GM12878 (cell line): ENCODE measurements at regions not wholly inside any gene's neighbourhood (a gene's known extent, or its start where the extent isn't known, plus 50 kb on each side); places are given as distances from the start of the nearest gene placed in this dataset.

Experiments used
- ATAC-seq: fragments of 200-7000 bp; cut with Tn5 transposase; 3 replicates; pipeline ENCODE4 v1.9.1; 2020; ENCODE audit warnings: mild to moderate bottlenecking, moderate library complexity
- BruUV-seq: library from RNA; stranded (reverse); fragments of 400-500 nt; replicated peaks from 2 replicates; lab custom pipeline; 2021; lab: Mats Ljungman, UMichigan
- CTCF ChIA-PET: fragments of 300-600 bp; sonication (Branson Sonifier 250); formaldehyde crosslinking; extraction: SDS; loops from one replicate; lab custom pipeline; 2021; ENCODE audit warnings: inconsistent platforms; lab: Yijun Ruan, JAX
- POLR2A ChIA-PET: fragments of 350-600 bp; formaldehyde crosslinking; extraction: SDS; loops from one replicate; lab custom pipeline; 2021; ENCODE audit warnings: inconsistent platforms; lab: Charles Lee
- RAD21 ChIA-PET: fragments of 300-600 bp; sonication (Branson Sonifier 250); formaldehyde crosslinking; loops from one replicate; lab custom pipeline; 2023; ENCODE audit warnings: antibody characterized with exemption; ENCODE audit not compliant: unreplicated experiment; lab: Charles Lee
- SMC1A ChIA-PET: fragments of 300-600 bp; sonication (Branson Sonifier 250); formaldehyde crosslinking; loops from one replicate; lab custom pipeline; 2023; ENCODE audit not compliant: unreplicated experiment, uncharacterized antibody; lab: Charles Lee
- DNase-seq: peaks from one replicate; pipeline ENCODE4 v3.0.0-alpha.2; 2011; ENCODE audit warnings: low read depth, low spot score
- FAIRE-seq: peaks from 3 replicates; lab custom pipeline; 2011; peaks lifted over from hg19 to GRCh38; lab: Jason Lieb, UNC
- H2AFZ ChIP-seq: 2 replicates; pipeline ENCODE4 v1.6.0; 2011; ENCODE audit warnings: low read depth, low read length, control low read depth; ENCODE audit not compliant: control insufficient read depth
- H3K27ac ChIP-seq: 2 replicates; pipeline ENCODE4 v1.5.1; 2011; ENCODE audit warnings: control low read depth; ENCODE audit not compliant: control insufficient read depth, insufficient read depth
- H3K27me3 ChIP-seq, 2 experiments: replicated peaks in 1 of 2; 2 replicates each; pipeline versions ENCODE4 v1.6.0 to v1.6.1; 2011; ENCODE audit warnings: low read length in 1 of 2; ENCODE audit not compliant: control insufficient read depth in 2 of 2, insufficient read depth in 2 of 2
- H3K36me3 ChIP-seq, 2 experiments: 2 replicates each; pipeline ENCODE4 v1.5.1; 2011; ENCODE audit warnings: low read length in 1 of 2; ENCODE audit not compliant: control insufficient read depth in 2 of 2, insufficient read depth in 2 of 2
- H3K4me1 ChIP-seq: 2 replicates; pipeline ENCODE4 v1.6.1; 2011; ENCODE audit warnings: mild to moderate bottlenecking, low read length, moderate library complexity, mixed read lengths; ENCODE audit not compliant: control insufficient read depth, insufficient read depth
- H3K4me2 ChIP-seq: 2 replicates; pipeline ENCODE4 v1.6.0; 2011; ENCODE audit warnings: control low read depth; ENCODE audit not compliant: control insufficient read depth, insufficient read depth
- H3K4me3 ChIP-seq: fragments of 200-600 bp; sonication (generic); 2 replicates; pipeline ENCODE4 v1.5.1; 2016
- H3K79me2 ChIP-seq: 2 replicates; pipeline ENCODE4 v1.6.0; 2011; ENCODE audit warnings: low read length; ENCODE audit not compliant: control insufficient read depth, insufficient read depth
- H3K9ac ChIP-seq: 2 replicates; pipeline ENCODE4 v1.8.0; 2011; ENCODE audit warnings: low read length, control low read depth, mixed read lengths; ENCODE audit not compliant: control insufficient read depth, insufficient read depth
- H3K9me3 ChIP-seq: replicated peaks from 3 replicates; pipeline ENCODE4 v1.5.1; 2011; ENCODE audit warnings: mild to moderate bottlenecking, low read length; ENCODE audit not compliant: control insufficient read depth, insufficient read depth
- H4K20me1 ChIP-seq: 2 replicates; pipeline ENCODE4 v1.6.0; 2011; ENCODE audit not compliant: control insufficient read depth, insufficient read depth
- CBX5 ChIP-seq: sonication (generic); IDR thresholded peaks from 2 replicates; pipeline ENCODE4 v1.6.1; 2016; ENCODE audit warnings: low read depth, moderate library complexity, mild to moderate bottlenecking, inconsistent platforms
- CHD1 ChIP-seq: IDR thresholded peaks from 2 replicates; pipeline ENCODE4 v1.6.1; 2012; ENCODE audit warnings: low read depth, low read length, improper control_type of control experiment
- EZH2 ChIP-seq: IDR thresholded peaks from 2 replicates; pipeline ENCODE4 v1.6.1; 2012; ENCODE audit warnings: low read depth, mild to moderate bottlenecking, control low read depth, inconsistent platforms, low read length, borderline replicate concordance; ENCODE audit not compliant: control insufficient read depth
- FOXK2 ChIP-seq: fragments of 450-650 bp; IDR thresholded peaks from 2 replicates; pipeline ENCODE4 v1.6.1; 2017; ENCODE audit warnings: mild to moderate bottlenecking, moderate library complexity
- FOXM1 ChIP-seq: IDR thresholded peaks from 2 replicates; pipeline ENCODE4 v1.6.1; 2012; ENCODE audit warnings: low read depth, mild to moderate bottlenecking, inconsistent platforms, low read length, moderate library complexity
- GATAD2B ChIP-seq: fragments of 450-650 bp; conservative IDR thresholded peaks from 2 replicates; pipeline ENCODE4 v1.6.1; 2017; ENCODE audit warnings: low read depth, mild to moderate bottlenecking, moderate library complexity
- IKZF2 ChIP-seq, 2 experiments: fragments of 450-650 bp; IDR thresholded peaks; 2 replicates each; pipeline ENCODE4 v1.6.1; 2017; ENCODE audit warnings: mild to moderate bottlenecking in 2 of 2, moderate library complexity in 2 of 2
- LARP7 ChIP-seq: fragments of 450-650 bp; IDR thresholded peaks from 2 replicates; pipeline ENCODE4 v1.6.1; 2017; ENCODE audit warnings: mild to moderate bottlenecking
- MEF2A ChIP-seq: IDR thresholded peaks from 2 replicates; pipeline ENCODE4 v1.6.1; 2011; ENCODE audit warnings: low read depth, mild to moderate bottlenecking, low read length, moderate library complexity; ENCODE audit not compliant: insufficient read depth
- MEF2B ChIP-seq: fragments of 450-650 bp; IDR thresholded peaks from 2 replicates; pipeline ENCODE4 v1.6.1; 2018; ENCODE audit warnings: mild to moderate bottlenecking, moderate library complexity; ENCODE audit not compliant: partially characterized antibody, poor library complexity, severe bottlenecking
- NFIC ChIP-seq: IDR thresholded peaks from 2 replicates; pipeline ENCODE4 v1.6.1; 2012; ENCODE audit warnings: low read depth, mild to moderate bottlenecking, inconsistent platforms, low read length, moderate library complexity
- NFXL1 ChIP-seq: fragments of 450-650 bp; IDR thresholded peaks from 2 replicates; pipeline ENCODE4 v1.6.1; 2017; ENCODE audit warnings: antibody characterized with exemption, mild to moderate bottlenecking, borderline replicate concordance
- SREBF2 ChIP-seq: IDR thresholded peaks from 2 replicates; pipeline ENCODE4 v1.6.1; 2012; ENCODE audit warnings: mild to moderate bottlenecking, low read length
- TARDBP ChIP-seq: IDR thresholded peaks from 2 replicates; pipeline ENCODE4 v1.6.1; 2016; ENCODE audit warnings: borderline replicate concordance
- YBX1 ChIP-seq: fragments of 450-650 bp; IDR thresholded peaks from 2 replicates; pipeline ENCODE4 v1.6.1; 2016; ENCODE audit warnings: antibody characterized with exemption
- ZNF384 ChIP-seq: IDR thresholded peaks from 2 replicates; pipeline ENCODE4 v1.6.1; 2012; ENCODE audit warnings: low read depth, mild to moderate bottlenecking, low read length, improper control_type of control experiment, borderline replicate concordance
- WGBS: methylation state at CpG from one replicate; pipeline ENCODE4 v1.1.6; 2016; ENCODE audit warnings: low lambda C conversion rate; ENCODE audit not compliant: insufficient replicate concordance, insufficient coverage; ENCODE audit errors: missing lambda C conversion rate; 5-methylcytosine and 5-hydroxymethylcytosine counted together
- in situ Hi-C: fragments of 300-500 bp; cut with MboI; formaldehyde crosslinking; loops from 9 replicates; pipeline ENCODE4 v1.14.3; 2018; ENCODE audit warnings: mixed read lengths
- intact Hi-C: fragments of 100-400 bp; cut with micrococcal nuclease; formaldehyde crosslinking; loops from one replicate; pipeline ENCODE4 v1.14.2; 2022; ENCODE audit not compliant: unreplicated experiment
- TF ChIP-seq, protein P1 (sequence below): fragments of 450-650 bp; IDR thresholded peaks from 2 replicates; pipeline ENCODE4 v1.6.1; 2017; ENCODE audit warnings: mild to moderate bottlenecking, low read depth, inconsistent platforms; ENCODE audit not compliant: poor library complexity, severe bottlenecking
- TF ChIP-seq, protein P2 (sequence below): IDR thresholded peaks from 2 replicates; pipeline ENCODE4 v1.6.1; 2012; ENCODE audit warnings: mild to moderate bottlenecking, low read depth, low read length
- TF ChIP-seq, protein P3 (sequence below): fragments of 450-650 bp; IDR thresholded peaks from 2 replicates; pipeline ENCODE4 v1.6.1; 2017; ENCODE audit warnings: antibody characterized with exemption, mild to moderate bottlenecking, moderate library complexity

DNA sequence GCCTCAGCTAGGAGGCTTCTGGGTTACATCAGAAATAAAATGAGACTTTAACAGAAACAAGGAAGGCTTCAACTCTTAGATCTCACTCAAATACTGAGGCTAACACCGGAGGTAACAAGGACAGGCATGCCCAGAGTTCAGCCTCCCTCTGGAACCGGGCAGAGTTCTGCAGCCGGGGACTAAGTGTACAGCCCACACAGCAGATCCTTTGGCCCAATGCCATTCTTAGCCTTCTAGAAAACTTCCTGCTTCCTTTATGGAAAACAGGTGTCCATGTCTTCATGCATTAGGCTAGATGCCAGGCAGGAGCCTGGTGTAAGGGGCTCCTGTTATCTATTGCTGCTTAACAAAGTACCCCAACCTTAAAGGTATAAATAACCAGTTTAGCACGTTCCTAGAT lies 369.7 kb downstream of the BCOR start:
- WGBS = 49% methylated on average over 4 of the region's 4 CpGs
- no peak overlapping the region for H3K4me3 ChIP-seq
- no peaks in the 10 kb centered on the region for H3K4me1 ChIP-seq
- no peak overlapping the region for H3K4me2 ChIP-seq
- intact Hi-C loops = no loop called here
- H3K36me3 ChIP-seq = no peaks in the 10 kb centered on the region
- ATAC-seq (no peak), FAIRE-seq (no peak), DNase-seq (no peak)
- H2AFZ ChIP-seq = no peak overlapping the region
- H3K27ac ChIP-seq = no peak overlapping the region
- in situ Hi-C loops = no loop called here
- ChIA-PET RAD21 (no interaction called here), CTCF (interaction anchor here (1.2 kb wide), 1 partner anchor 54 kb away, joined by 3 read pairs; no protein-coding TSS in a partner anchor), POLR2A (no interaction called here), SMC1A (no interaction called here)
- no TSS peak for BruUV-seq
- H3K9me3 ChIP-seq = no peaks in the 10 kb centered on the region; the same call in 2 of the 3 replicates
- TF ChIP-seq TARDBP (no peak), FOXM1 (no peak), EZH2 (no peak), LARP7 (no peak), SREBF2 (no peak), NFXL1 (no peak), MEF2B (no peak), ZNF384 (no peak), GATAD2B (no peak), MEF2A (no peak), CHD1 (no peak), CBX5 (no peak), NFIC (no peak), FOXK2 (no peak), YBX1 (no peak), IKZF2 (IDR thresholded peaks at IDR 0.05) (no peak)
- TF ChIP-seq, protein P1, sequence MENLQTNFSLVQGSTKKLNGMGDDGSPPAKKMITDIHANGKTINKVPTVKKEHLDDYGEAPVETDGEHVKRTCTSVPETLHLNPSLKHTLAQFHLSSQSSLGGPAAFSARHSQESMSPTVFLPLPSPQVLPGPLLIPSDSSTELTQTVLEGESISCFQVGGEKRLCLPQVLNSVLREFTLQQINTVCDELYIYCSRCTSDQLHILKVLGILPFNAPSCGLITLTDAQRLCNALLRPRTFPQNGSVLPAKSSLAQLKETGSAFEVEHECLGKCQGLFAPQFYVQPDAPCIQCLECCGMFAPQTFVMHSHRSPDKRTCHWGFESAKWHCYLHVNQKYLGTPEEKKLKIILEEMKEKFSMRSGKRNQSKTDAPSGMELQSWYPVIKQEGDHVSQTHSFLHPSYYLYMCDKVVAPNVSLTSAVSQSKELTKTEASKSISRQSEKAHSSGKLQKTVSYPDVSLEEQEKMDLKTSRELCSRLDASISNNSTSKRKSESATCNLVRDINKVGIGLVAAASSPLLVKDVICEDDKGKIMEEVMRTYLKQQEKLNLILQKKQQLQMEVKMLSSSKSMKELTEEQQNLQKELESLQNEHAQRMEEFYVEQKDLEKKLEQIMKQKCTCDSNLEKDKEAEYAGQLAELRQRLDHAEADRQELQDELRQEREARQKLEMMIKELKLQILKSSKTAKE = no peak
- TF ChIP-seq, protein P2, sequence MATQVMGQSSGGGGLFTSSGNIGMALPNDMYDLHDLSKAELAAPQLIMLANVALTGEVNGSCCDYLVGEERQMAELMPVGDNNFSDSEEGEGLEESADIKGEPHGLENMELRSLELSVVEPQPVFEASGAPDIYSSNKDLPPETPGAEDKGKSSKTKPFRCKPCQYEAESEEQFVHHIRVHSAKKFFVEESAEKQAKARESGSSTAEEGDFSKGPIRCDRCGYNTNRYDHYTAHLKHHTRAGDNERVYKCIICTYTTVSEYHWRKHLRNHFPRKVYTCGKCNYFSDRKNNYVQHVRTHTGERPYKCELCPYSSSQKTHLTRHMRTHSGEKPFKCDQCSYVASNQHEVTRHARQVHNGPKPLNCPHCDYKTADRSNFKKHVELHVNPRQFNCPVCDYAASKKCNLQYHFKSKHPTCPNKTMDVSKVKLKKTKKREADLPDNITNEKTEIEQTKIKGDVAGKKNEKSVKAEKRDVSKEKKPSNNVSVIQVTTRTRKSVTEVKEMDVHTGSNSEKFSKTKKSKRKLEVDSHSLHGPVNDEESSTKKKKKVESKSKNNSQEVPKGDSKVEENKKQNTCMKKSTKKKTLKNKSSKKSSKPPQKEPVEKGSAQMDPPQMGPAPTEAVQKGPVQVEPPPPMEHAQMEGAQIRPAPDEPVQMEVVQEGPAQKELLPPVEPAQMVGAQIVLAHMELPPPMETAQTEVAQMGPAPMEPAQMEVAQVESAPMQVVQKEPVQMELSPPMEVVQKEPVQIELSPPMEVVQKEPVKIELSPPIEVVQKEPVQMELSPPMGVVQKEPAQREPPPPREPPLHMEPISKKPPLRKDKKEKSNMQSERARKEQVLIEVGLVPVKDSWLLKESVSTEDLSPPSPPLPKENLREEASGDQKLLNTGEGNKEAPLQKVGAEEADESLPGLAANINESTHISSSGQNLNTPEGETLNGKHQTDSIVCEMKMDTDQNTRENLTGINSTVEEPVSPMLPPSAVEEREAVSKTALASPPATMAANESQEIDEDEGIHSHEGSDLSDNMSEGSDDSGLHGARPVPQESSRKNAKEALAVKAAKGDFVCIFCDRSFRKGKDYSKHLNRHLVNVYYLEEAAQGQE = no peak
- TF ChIP-seq, protein P3, sequence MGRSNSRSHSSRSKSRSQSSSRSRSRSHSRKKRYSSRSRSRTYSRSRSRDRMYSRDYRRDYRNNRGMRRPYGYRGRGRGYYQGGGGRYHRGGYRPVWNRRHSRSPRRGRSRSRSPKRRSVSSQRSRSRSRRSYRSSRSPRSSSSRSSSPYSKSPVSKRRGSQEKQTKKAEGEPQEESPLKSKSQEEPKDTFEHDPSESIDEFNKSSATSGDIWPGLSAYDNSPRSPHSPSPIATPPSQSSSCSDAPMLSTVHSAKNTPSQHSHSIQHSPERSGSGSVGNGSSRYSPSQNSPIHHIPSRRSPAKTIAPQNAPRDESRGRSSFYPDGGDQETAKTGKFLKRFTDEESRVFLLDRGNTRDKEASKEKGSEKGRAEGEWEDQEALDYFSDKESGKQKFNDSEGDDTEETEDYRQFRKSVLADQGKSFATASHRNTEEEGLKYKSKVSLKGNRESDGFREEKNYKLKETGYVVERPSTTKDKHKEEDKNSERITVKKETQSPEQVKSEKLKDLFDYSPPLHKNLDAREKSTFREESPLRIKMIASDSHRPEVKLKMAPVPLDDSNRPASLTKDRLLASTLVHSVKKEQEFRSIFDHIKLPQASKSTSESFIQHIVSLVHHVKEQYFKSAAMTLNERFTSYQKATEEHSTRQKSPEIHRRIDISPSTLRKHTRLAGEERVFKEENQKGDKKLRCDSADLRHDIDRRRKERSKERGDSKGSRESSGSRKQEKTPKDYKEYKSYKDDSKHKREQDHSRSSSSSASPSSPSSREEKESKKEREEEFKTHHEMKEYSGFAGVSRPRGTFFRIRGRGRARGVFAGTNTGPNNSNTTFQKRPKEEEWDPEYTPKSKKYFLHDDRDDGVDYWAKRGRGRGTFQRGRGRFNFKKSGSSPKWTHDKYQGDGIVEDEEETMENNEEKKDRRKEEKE = no peak
- H3K79me2 ChIP-seq = no peaks in the 10 kb centered on the region
- H4K20me1 ChIP-seq = no peaks in the 10 kb centered on the region
- H3K27me3 ChIP-seq = peaks cover 0 to 5% of the 10 kb centered on the region in 2 experiments; a peak in 1 of 4 replicates
- no peak overlapping the region for H3K9ac ChIP-seq
